ENCODE measurements at regions not wholly inside any gene's neighbourhood (a gene's known extent, or its start where the extent isn't known, plus 50 kb on each side); places are given as distances from the start of the nearest gene placed in this dataset.

DNA sequence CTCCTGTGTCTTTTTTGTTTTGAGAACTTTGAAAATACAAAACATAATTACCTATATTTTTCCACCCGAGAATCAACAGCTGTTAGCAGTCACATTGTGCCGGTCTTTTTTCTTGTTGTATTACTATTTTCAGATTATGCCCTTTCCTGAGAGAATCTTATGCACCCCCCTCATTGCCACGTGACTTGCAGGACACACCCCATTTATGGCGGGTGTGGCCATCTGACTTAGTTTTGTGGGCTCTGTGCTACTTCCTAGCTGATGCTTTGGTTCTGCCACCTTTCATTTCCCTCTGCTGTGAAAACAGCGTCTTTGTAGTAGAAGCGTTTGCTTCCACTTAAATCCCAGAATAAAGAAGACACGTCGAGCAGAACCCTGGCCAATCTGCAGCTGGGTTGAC lies 82.8 kb upstream of the SOX13 start (continued):
- TF ChIP-seq POLR2AphosphoS5 (IDR thresholded peaks at IDR 0.05; ENCODE audit: low read depth), result no peak
- TF ChIP-seq STAT1 (IDR thresholded peaks at IDR 0.05; ENCODE audit: unreplicated experiment), result no peak
- TF ChIP-seq ZNF331 (CRISPR knock-in tag; IDR thresholded peaks at IDR 0.05; ENCODE audit: low read depth), result no peak

DNA sequence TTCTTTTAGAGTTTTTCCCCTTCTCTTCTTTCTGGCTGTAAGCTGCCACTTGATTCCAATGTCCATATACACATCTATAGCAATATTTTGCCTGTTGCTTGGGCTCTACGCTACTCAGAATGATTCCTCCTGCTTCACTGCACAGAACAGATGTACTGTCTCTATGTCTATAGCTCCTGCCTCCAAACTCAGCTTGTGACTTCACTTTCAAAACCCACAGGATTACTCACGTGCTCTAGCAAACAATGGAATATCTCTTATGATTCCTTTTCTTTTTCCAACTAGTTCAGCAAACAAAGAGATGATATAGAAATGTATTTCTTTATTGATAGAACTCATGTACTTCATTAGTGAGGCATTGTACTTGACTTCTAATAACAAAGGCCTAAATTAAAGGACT lies 80.5 kb upstream of the SOX13 start:
- peaks cover 51% of the 10 kb centered on the region for H3K4me1 ChIP-seq (ENCODE audit: insufficient read depth)
- DNase-seq (ENCODE audit: low spot score) (no peak), ATAC-seq (no peak)
- H3K4me1 Mint-ChIP-seq, result peaks cover 38% of the 10 kb centered on the region
- H3K79me2 ChIP-seq (replicated peaks; ENCODE audit: insufficient read depth), result no peaks in the 10 kb centered on the region
- no peak overlapping the region for H3K27ac ChIP-seq (ENCODE audit: low read depth)
- H3K27me3 Mint-ChIP-seq (ENCODE audit: insufficient read depth, low read depth, poor library complexity), result peaks cover 14% of the 10 kb centered on the region
- no peaks in the 10 kb centered on the region for H4K20me1 ChIP-seq (replicated peaks; ENCODE audit: insufficient read depth)
- peaks cover 19% of the 10 kb centered on the region for H3K27me3 ChIP-seq (ENCODE audit: insufficient read depth)
- no peaks in the 10 kb centered on the region for H3K9me2 ChIP-seq (ENCODE audit: insufficient read depth)
- no peak overlapping the region for H3K4me3 ChIP-seq
- H3K36me3 ChIP-seq (ENCODE audit: insufficient read depth), result no peaks in the 10 kb centered on the region; the same call in 1 of the 2 replicates
- no peaks in the 10 kb centered on the region for H3K36me3 Mint-ChIP-seq (ENCODE audit: low read depth)
- H3K27ac Mint-ChIP-seq, result no peak overlapping the region
- no peaks in the 10 kb centered on the region for H3K9me3 Mint-ChIP-seq
- TF ChIP-seq, protein P1, sequence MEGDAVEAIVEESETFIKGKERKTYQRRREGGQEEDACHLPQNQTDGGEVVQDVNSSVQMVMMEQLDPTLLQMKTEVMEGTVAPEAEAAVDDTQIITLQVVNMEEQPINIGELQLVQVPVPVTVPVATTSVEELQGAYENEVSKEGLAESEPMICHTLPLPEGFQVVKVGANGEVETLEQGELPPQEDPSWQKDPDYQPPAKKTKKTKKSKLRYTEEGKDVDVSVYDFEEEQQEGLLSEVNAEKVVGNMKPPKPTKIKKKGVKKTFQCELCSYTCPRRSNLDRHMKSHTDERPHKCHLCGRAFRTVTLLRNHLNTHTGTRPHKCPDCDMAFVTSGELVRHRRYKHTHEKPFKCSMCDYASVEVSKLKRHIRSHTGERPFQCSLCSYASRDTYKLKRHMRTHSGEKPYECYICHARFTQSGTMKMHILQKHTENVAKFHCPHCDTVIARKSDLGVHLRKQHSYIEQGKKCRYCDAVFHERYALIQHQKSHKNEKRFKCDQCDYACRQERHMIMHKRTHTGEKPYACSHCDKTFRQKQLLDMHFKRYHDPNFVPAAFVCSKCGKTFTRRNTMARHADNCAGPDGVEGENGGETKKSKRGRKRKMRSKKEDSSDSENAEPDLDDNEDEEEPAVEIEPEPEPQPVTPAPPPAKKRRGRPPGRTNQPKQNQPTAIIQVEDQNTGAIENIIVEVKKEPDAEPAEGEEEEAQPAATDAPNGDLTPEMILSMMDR (conservative IDR thresholded peaks at IDR 0.05; ENCODE audit: low read depth in 2 of 2), result no peak
- TF ChIP-seq NANOG (IDR thresholded peaks at IDR 0.05; ENCODE audit: borderline replicate concordance) (no peak), ZNF114 (CRISPR knock-in tag; IDR thresholded peaks at IDR 0.05) (no peak), JUNB (IDR thresholded peaks at IDR 0.05; ENCODE audit: unreplicated experiment) (no peak), EZH2phosphoT487 (IDR thresholded peaks at IDR 0.05; ENCODE audit: unreplicated experiment) (no peak), ZNF331 (CRISPR knock-in tag; IDR thresholded peaks at IDR 0.05; ENCODE audit: low read depth) (no peak), POLR2AphosphoS5 (IDR thresholded peaks at IDR 0.05; ENCODE audit: low read depth) (no peak), EZH2 (IDR thresholded peaks at IDR 0.05; ENCODE audit: low read depth, unreplicated experiment) (no peak), STAT1 (IDR thresholded peaks at IDR 0.05; ENCODE audit: unreplicated experiment) (no peak), CREB1 (CRISPR knock-in tag; IDR thresholded peaks at IDR 0.05; ENCODE audit: low read depth) (no peak)
- TF ChIP-seq, protein P2, sequence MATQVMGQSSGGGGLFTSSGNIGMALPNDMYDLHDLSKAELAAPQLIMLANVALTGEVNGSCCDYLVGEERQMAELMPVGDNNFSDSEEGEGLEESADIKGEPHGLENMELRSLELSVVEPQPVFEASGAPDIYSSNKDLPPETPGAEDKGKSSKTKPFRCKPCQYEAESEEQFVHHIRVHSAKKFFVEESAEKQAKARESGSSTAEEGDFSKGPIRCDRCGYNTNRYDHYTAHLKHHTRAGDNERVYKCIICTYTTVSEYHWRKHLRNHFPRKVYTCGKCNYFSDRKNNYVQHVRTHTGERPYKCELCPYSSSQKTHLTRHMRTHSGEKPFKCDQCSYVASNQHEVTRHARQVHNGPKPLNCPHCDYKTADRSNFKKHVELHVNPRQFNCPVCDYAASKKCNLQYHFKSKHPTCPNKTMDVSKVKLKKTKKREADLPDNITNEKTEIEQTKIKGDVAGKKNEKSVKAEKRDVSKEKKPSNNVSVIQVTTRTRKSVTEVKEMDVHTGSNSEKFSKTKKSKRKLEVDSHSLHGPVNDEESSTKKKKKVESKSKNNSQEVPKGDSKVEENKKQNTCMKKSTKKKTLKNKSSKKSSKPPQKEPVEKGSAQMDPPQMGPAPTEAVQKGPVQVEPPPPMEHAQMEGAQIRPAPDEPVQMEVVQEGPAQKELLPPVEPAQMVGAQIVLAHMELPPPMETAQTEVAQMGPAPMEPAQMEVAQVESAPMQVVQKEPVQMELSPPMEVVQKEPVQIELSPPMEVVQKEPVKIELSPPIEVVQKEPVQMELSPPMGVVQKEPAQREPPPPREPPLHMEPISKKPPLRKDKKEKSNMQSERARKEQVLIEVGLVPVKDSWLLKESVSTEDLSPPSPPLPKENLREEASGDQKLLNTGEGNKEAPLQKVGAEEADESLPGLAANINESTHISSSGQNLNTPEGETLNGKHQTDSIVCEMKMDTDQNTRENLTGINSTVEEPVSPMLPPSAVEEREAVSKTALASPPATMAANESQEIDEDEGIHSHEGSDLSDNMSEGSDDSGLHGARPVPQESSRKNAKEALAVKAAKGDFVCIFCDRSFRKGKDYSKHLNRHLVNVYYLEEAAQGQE (IDR thresholded peaks at IDR 0.05; ENCODE audit: unreplicated experiment), result no peak
- TF ChIP-seq, protein P3, sequence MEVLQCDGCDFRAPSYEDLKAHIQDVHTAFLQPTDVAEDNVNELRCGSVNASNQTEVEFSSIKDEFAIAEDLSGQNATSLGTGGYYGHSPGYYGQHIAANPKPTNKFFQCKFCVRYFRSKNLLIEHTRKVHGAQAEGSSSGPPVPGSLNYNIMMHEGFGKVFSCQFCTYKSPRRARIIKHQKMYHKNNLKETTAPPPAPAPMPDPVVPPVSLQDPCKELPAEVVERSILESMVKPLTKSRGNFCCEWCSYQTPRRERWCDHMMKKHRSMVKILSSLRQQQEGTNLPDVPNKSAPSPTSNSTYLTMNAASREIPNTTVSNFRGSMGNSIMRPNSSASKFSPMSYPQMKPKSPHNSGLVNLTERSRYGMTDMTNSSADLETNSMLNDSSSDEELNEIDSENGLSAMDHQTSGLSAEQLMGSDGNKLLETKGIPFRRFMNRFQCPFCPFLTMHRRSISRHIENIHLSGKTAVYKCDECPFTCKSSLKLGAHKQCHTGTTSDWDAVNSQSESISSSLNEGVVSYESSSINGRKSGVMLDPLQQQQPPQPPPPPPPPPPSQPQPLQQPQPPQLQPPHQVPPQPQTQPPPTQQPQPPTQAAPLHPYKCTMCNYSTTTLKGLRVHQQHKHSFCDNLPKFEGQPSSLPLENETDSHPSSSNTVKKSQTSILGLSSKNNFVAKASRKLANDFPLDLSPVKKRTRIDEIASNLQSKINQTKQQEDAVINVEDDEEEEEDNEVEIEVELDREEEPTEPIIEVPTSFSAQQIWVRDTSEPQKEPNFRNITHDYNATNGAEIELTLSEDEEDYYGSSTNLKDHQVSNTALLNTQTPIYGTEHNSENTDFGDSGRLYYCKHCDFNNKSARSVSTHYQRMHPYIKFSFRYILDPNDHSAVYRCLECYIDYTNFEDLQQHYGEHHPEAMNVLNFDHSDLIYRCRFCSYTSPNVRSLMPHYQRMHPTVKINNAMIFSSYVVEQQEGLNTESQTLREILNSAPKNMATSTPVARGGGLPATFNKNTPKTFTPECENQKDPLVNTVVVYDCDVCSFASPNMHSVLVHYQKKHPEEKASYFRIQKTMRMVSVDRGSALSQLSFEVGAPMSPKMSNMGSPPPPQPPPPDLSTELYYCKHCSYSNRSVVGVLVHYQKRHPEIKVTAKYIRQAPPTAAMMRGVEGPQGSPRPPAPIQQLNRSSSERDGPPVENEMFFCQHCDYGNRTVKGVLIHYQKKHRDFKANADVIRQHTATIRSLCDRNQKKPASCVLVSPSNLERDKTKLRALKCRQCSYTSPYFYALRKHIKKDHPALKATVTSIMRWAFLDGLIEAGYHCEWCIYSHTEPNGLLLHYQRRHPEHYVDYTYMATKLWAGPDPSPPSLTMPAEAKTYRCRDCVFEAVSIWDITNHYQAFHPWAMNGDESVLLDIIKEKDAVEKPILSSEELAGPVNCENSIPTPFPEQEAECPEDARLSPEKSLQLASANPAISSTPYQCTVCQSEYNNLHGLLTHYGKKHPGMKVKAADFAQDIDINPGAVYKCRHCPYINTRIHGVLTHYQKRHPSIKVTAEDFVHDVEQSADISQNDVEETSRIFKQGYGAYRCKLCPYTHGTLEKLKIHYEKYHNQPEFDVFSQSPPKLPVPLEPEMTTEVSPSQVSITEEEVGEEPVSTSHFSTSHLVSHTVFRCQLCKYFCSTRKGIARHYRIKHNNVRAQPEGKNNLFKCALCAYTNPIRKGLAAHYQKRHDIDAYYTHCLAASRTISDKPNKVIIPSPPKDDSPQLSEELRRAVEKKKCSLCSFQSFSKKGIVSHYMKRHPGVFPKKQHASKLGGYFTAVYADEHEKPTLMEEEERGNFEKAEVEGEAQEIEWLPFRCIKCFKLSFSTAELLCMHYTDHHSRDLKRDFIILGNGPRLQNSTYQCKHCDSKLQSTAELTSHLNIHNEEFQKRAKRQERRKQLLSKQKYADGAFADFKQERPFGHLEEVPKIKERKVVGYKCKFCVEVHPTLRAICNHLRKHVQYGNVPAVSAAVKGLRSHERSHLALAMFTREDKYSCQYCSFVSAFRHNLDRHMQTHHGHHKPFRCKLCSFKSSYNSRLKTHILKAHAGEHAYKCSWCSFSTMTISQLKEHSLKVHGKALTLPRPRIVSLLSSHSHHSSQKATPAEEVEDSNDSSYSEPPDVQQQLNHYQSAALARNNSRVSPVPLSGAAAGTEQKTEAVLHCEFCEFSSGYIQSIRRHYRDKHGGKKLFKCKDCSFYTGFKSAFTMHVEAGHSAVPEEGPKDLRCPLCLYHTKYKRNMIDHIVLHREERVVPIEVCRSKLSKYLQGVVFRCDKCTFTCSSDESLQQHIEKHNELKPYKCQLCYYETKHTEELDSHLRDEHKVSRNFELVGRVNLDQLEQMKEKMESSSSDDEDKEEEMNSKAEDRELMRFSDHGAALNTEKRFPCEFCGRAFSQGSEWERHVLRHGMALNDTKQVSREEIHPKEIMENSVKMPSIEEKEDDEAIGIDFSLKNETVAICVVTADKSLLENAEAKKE (CRISPR knock-in tag; IDR thresholded peaks at IDR 0.05), result no peak
- TF ChIP-seq, protein P4, sequence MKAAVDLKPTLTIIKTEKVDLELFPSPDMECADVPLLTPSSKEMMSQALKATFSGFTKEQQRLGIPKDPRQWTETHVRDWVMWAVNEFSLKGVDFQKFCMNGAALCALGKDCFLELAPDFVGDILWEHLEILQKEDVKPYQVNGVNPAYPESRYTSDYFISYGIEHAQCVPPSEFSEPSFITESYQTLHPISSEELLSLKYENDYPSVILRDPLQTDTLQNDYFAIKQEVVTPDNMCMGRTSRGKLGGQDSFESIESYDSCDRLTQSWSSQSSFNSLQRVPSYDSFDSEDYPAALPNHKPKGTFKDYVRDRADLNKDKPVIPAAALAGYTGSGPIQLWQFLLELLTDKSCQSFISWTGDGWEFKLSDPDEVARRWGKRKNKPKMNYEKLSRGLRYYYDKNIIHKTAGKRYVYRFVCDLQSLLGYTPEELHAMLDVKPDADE (IDR thresholded peaks at IDR 0.05), result no peak
- no peak overlapping the region for H3K4me3 Mint-ChIP-seq
- H3K4me2 ChIP-seq, result no peak overlapping the region
- H2AFZ ChIP-seq, result no peak overlapping the region
- H3F3A ChIP-seq (replicated peaks; ENCODE audit: low read depth), result 0 out of 2 replicates have a peak, but pooled peaks cover 4% of the 10 kb centered on the region
